ENCODE measurements at regions not wholly inside any gene's neighbourhood (a gene's known extent, or its start where the extent isn't known, plus 50 kb on each side); places are given as distances from the start of the nearest gene placed in this dataset.

GRCh38 chr7:18191862-18192625 is 164.4 kb upstream of the PRPS1L1 start:
- DNase-seq, result no peak
- 84 to 92% (median 92%) methylated on average over 8 of the region's 8 CpGs for WGBS, 3 donors
- Histone ChIP-seq H3K36me3 (no peaks in the 10 kb centered on the region), H3K9me3 (no peaks in the 10 kb centered on the region), H3K4me1 (ENCODE audit: insufficient read depth) (no peaks in the 10 kb centered on the region), H3K27ac (no peak overlapping the region), H3K4me3 (no peak overlapping the region), H3K27me3 (no peaks in the 10 kb centered on the region)
- intact Hi-C loops (cut with DNase I), result no loop called here
- TF ChIP-seq EP300 (IDR thresholded peaks at IDR 0.05) (no peak), POLR2A (IDR thresholded peaks at IDR 0.05) (no peak), CTCF (IDR thresholded peaks at IDR 0.05) (no peak)

- no peaks in the 10 kb centered on the region for H3K36me3 ChIP-seq
- no peaks in the 10 kb centered on the region for H3K27me3 ChIP-seq
- H3K27ac ChIP-seq, result no peak overlapping the region
- no peak overlapping the region for H3K4me3 ChIP-seq
- no peak for TF ChIP-seq EP300 (IDR thresholded peaks at IDR 0.05)
- no peak for TF ChIP-seq CTCF (IDR thresholded peaks at IDR 0.05)
- TF ChIP-seq POLR2A (IDR thresholded peaks at IDR 0.05), result no peak
- H3K4me1 ChIP-seq (ENCODE audit: insufficient read depth), result no peaks in the 10 kb centered on the region
- H3K9me3 ChIP-seq, result no peaks in the 10 kb centered on the region
- intact Hi-C loops (cut with DNase I), result no loop called here
- DNase-seq, result no peak
These were observed 167.0 kb upstream of the PRPS1L1 start for GRCh38 chr7:18194616-18195015.

GRCh38 chr7:18196638-18197037 is 169.0 kb upstream of the PRPS1L1 start:
- intact Hi-C loops (cut with DNase I), result no loop called here
- Histone ChIP-seq H3K27ac (no peak overlapping the region), H3K4me3 (no peak overlapping the region), H3K36me3 (no peaks in the 10 kb centered on the region), H3K27me3 (no peaks in the 10 kb centered on the region), H3K4me1 (ENCODE audit: insufficient read depth) (no peaks in the 10 kb centered on the region), H3K9me3 (no peaks in the 10 kb centered on the region)
- 92 to 95% (median 95%) methylated on average over 3 of the region's 3 CpGs for WGBS, 3 donors
- DNase-seq, result no peak
- TF ChIP-seq CTCF (IDR thresholded peaks at IDR 0.05), result no peak
- TF ChIP-seq EP300 (IDR thresholded peaks at IDR 0.05), result no peak
- TF ChIP-seq POLR2A (IDR thresholded peaks at IDR 0.05), result no peak

GRCh38 chr7:18198868-18199267 is 171.2 kb upstream of the PRPS1L1 start:
- Histone ChIP-seq H3K9me3 (no peaks in the 10 kb centered on the region), H3K36me3 (no peaks in the 10 kb centered on the region), H3K4me3 (no peak overlapping the region), H3K4me1 (ENCODE audit: insufficient read depth) (no peaks in the 10 kb centered on the region), H3K27ac (no peak overlapping the region), H3K27me3 (no peaks in the 10 kb centered on the region)
- TF ChIP-seq POLR2A (IDR thresholded peaks at IDR 0.05) (no peak), EP300 (IDR thresholded peaks at IDR 0.05) (no peak), CTCF (IDR thresholded peaks at IDR 0.05) (no peak)
- intact Hi-C loops (cut with DNase I), result no loop called here
- DNase-seq, result no peak
- 84 to 90% (median 88%) methylated on average over 1 of the region's 1 CpG for WGBS, 3 donors
